ENCODE measurements at regions not wholly inside any gene's neighbourhood (a gene's known extent, or its start where the extent isn't known, plus 50 kb on each side); places are given as distances from the start of the nearest gene placed in this dataset.

- no peaks in the 10 kb centered on the region for H3K36me3 Mint-ChIP-seq (ENCODE audit: unreplicated experiment)
- DNase-seq: no peak
- peaks cover 3% of the 10 kb centered on the region for H3K4me1 Mint-ChIP-seq (ENCODE audit: low read depth, unreplicated experiment)
- no peak overlapping the region for H3K4me3 Mint-ChIP-seq (ENCODE audit: unreplicated experiment)
- TF ChIP-seq CTCF (IDR thresholded peaks at IDR 0.05; ENCODE audit: partially characterized antibody, unreplicated experiment): no peak
- H3K27ac Mint-ChIP-seq (ENCODE audit: unreplicated experiment): no peak overlapping the region
- H3K9me3 Mint-ChIP-seq (ENCODE audit: unreplicated experiment): no peaks in the 10 kb centered on the region
- H3K27me3 Mint-ChIP-seq (ENCODE audit: unreplicated experiment): no peaks in the 10 kb centered on the region
Observed at GRCh38 chr10:18777258-18777657, 118.0 kb downstream of the ARL5B start.

GRCh38 chr10:18786478-18786877 is 127.2 kb downstream of the ARL5B start:
- H3K27ac Mint-ChIP-seq (ENCODE audit: unreplicated experiment): no peak overlapping the region
- H3K36me3 Mint-ChIP-seq (ENCODE audit: unreplicated experiment): peaks cover 4% of the 10 kb centered on the region

GRCh38 chr10:18793951-18794350 is 134.7 kb downstream of the ARL5B start:
- peaks cover 4% of the 10 kb centered on the region for H3K36me3 Mint-ChIP-seq (ENCODE audit: unreplicated experiment)
- no peak overlapping the region for H3K27ac Mint-ChIP-seq (ENCODE audit: unreplicated experiment)
- H3K9me3 Mint-ChIP-seq (ENCODE audit: unreplicated experiment): peaks cover 3% of the 10 kb centered on the region
- no peaks in the 10 kb centered on the region for H3K4me1 Mint-ChIP-seq (ENCODE audit: low read depth, unreplicated experiment)
- TF ChIP-seq CTCF (IDR thresholded peaks at IDR 0.05; ENCODE audit: partially characterized antibody, unreplicated experiment): peak; percentile 35
- no peak for DNase-seq
- H3K27me3 Mint-ChIP-seq (ENCODE audit: unreplicated experiment): peaks cover 2% of the 10 kb centered on the region
- H3K4me3 Mint-ChIP-seq (ENCODE audit: unreplicated experiment): no peak overlapping the region

More at GRCh38 chr10:18786478-18786877, 127.2 kb downstream of the ARL5B start:
- H3K9me3 Mint-ChIP-seq (ENCODE audit: unreplicated experiment): peaks cover 3% of the 10 kb centered on the region
- H3K4me3 Mint-ChIP-seq (ENCODE audit: unreplicated experiment): no peak overlapping the region
- DNase-seq: no peak
- TF ChIP-seq CTCF (IDR thresholded peaks at IDR 0.05; ENCODE audit: partially characterized antibody, unreplicated experiment): no peak
- H3K27me3 Mint-ChIP-seq (ENCODE audit: unreplicated experiment): no peaks in the 10 kb centered on the region
- no peaks in the 10 kb centered on the region for H3K4me1 Mint-ChIP-seq (ENCODE audit: low read depth, unreplicated experiment)

- Mint-ChIP-seq H3K27me3 (ENCODE audit: unreplicated experiment) (peaks cover 2% of the 10 kb centered on the region), H3K27ac (ENCODE audit: unreplicated experiment) (no peak overlapping the region), H3K9me3 (ENCODE audit: unreplicated experiment) (no peaks in the 10 kb centered on the region), H3K36me3 (ENCODE audit: unreplicated experiment) (no peaks in the 10 kb centered on the region), H3K4me3 (ENCODE audit: unreplicated experiment) (no peak overlapping the region), H3K4me1 (ENCODE audit: low read depth, unreplicated experiment) (no peaks in the 10 kb centered on the region)
- DNase-seq: no peak
- TF ChIP-seq CTCF (IDR thresholded peaks at IDR 0.05; ENCODE audit: partially characterized antibody, unreplicated experiment): no peak
Observed at GRCh38 chr10:18795549-18795948, 136.3 kb downstream of the ARL5B start.

GRCh38 chr10:18797286-18797685 is 138.1 kb downstream of the ARL5B start:
- H3K9me3 Mint-ChIP-seq (ENCODE audit: unreplicated experiment): no peaks in the 10 kb centered on the region
- H3K4me1 Mint-ChIP-seq (ENCODE audit: low read depth, unreplicated experiment): no peaks in the 10 kb centered on the region
- H3K4me3 Mint-ChIP-seq (ENCODE audit: unreplicated experiment): no peak overlapping the region
- no peak for TF ChIP-seq CTCF (IDR thresholded peaks at IDR 0.05; ENCODE audit: partially characterized antibody, unreplicated experiment)
- no peak overlapping the region for H3K27ac Mint-ChIP-seq (ENCODE audit: unreplicated experiment)
- H3K27me3 Mint-ChIP-seq (ENCODE audit: unreplicated experiment): peaks cover 2% of the 10 kb centered on the region
- DNase-seq: no peak
- H3K36me3 Mint-ChIP-seq (ENCODE audit: unreplicated experiment): no peaks in the 10 kb centered on the region

All from glutamatergic neuron (in vitro differentiated cells).